Hematopoietic multipotent progenitor cell treated with erythropoietin and hydrocortisone succinate and interleukin-3 and kit ligand, for 6 days (in vitro differentiated cells): ENCODE measurements at regions not wholly inside any gene's neighbourhood (a gene's known extent, or its start where the extent isn't known, plus 50 kb on each side); places are given as distances from the start of the nearest gene placed in this dataset.

Experiments
- DNase-seq: peaks from one replicate; pipeline ENCODE4 v3.0.0-alpha.2; 2015

- DNase-seq, result no peak
Measured at GRCh38 chr4:65834707-65835106, 164.4 kb upstream of the EPHA5 start.

GRCh38 chr4:65831828-65832227 is 161.5 kb upstream of the EPHA5 start:
- no peak for DNase-seq

GRCh38 chr4:65825116-65825753 is 154.9 kb upstream of the EPHA5 start:
- no peak for DNase-seq

GRCh38 chr4:65819192-65819591 is 148.9 kb upstream of the EPHA5 start:
- no peak for DNase-seq

- no peak for DNase-seq
Measured at GRCh38 chr4:65805936-65806335, 135.6 kb upstream of the EPHA5 start.

GRCh38 chr4:65799513-65799912 is 129.2 kb upstream of the EPHA5 start:
- DNase-seq, result no peak

GRCh38 chr4:65798498-65799127 is 128.3 kb upstream of the EPHA5 start:
- DNase-seq, result no peak

- peak; percentile 1 for DNase-seq
Measured at GRCh38 chr4:65791812-65792308, 121.6 kb upstream of the EPHA5 start.

GRCh38 chr4:65791111-65791811 is 121.0 kb upstream of the EPHA5 start:
- no peak for DNase-seq

GRCh38 chr4:65789805-65790204 is 119.5 kb upstream of the EPHA5 start:
- no peak for DNase-seq

GRCh38 chr4:65789341-65789740 is 119.1 kb upstream of the EPHA5 start:
- no peak for DNase-seq

GRCh38 chr4:65777270-65777669 is 107.0 kb upstream of the EPHA5 start:
- no peak for DNase-seq

GRCh38 chr4:65773636-65774035 is 103.3 kb upstream of the EPHA5 start:
- no peak for DNase-seq

GRCh38 chr4:65747386-65747785 is 77.1 kb upstream of the EPHA5 start:
- DNase-seq, result no peak

GRCh38 chr4:65738134-65738533 is 67.8 kb upstream of the EPHA5 start:
- no peak for DNase-seq

- no peak for DNase-seq
Measured at GRCh38 chr4:65737672-65738071, 67.4 kb upstream of the EPHA5 start.

GRCh38 chr4:65724973-65725372 is 54.7 kb upstream of the EPHA5 start:
- no peak for DNase-seq
